GM18511 (cell line): ENCODE measurements at regions not wholly inside any gene's neighbourhood (a gene's known extent, or its start where the extent isn't known, plus 50 kb on each side); places are given as distances from the start of the nearest gene placed in this dataset.

ENCODE experiments used
- ATAC-seq: cut with Tn5 transposase; IDR thresholded peaks from one replicate; pipeline ENCODE4 v1.9.1; 2021; ENCODE audit warnings: mild to moderate bottlenecking, moderate library complexity; ENCODE audit not compliant: unreplicated experiment

- ATAC-seq: no peak
These were observed 469.0 kb upstream of the POU3F3 start for GRCh38 chr2:104384961-104385360.

- no peak for ATAC-seq
These were observed 468.2 kb upstream of the POU3F3 start for GRCh38 chr2:104385743-104386142.

- no peak for ATAC-seq
These were observed 465.6 kb upstream of the POU3F3 start for GRCh38 chr2:104388296-104388695.

GRCh38 chr2:104402825-104403224, 451.1 kb upstream of the POU3F3 start:
- no peak for ATAC-seq

GRCh38 chr2:104404526-104404925, 449.4 kb upstream of the POU3F3 start:
- no peak for ATAC-seq

DNA sequence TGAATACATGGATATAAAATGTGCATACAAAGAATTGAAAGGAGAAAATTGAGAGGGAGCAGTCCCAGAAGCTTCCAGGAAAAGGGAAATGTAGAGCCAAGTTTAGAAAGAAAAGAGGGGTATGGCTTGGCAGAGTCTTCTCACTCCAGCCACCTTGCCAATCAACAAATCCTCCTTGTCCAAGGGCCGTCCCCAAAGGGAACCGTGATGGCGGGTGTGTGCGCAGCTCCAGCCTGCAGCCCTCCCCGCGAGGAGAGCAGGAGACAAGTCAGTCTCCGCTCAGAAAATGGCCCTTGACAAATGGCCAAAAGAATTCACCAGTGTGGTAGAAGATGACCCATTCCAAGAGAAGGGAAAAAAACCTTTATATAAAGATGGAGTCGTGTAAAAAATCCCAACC, 448.3 kb upstream of the POU3F3 start:
- no peak for ATAC-seq

DNA sequence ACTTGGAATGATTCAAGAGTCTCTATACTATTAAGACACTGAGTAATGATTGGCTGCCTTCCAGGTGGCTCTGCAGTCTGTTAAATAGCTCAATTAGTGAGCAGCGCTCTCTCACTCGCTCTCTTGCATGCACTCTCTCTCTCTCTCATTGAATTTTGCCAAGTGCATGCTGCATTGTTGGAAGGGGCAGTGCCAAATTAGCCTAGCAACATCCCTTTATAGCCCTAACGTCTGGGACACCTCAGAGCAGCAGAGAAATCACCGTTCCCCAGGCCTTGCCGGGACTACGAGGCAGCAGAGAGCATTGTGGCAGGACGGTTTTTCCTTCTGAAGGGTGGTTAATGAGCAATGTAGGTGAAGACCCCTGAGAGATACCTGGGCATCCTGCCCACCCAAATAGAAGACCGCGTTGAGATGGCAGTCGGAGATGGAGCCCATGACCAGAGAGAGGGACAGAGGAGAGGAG, 447.6 kb upstream of the POU3F3 start:
- no peak for ATAC-seq

- no peak for ATAC-seq
These were observed 446.3 kb upstream of the POU3F3 start for GRCh38 chr2:104407641-104408040.

GRCh38 chr2:104408266-104408665, 445.6 kb upstream of the POU3F3 start:
- ATAC-seq: no peak

GRCh38 chr2:104410136-104410535, 443.8 kb upstream of the POU3F3 start:
- no peak for ATAC-seq

DNA sequence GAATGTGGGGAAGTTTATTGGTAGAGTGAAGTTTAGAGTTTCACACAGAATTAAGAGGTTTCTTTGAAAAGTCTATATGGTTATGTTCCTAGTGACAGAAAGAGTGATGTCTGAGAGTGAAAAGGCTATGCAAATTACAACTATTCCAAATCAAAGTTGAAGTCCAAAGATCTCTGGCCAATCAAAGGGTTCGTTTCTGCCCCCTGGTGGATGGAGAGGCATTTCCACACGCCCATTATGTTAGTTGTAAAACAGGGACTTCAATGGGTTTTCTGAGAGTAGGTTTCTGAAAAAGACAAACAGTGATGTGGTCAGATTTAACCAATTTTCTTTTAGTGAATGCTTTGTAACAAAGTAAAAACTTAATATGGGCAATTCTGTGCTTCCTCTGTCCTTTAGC, 441.5 kb upstream of the POU3F3 start:
- ATAC-seq: peak; percentile 75

DNA sequence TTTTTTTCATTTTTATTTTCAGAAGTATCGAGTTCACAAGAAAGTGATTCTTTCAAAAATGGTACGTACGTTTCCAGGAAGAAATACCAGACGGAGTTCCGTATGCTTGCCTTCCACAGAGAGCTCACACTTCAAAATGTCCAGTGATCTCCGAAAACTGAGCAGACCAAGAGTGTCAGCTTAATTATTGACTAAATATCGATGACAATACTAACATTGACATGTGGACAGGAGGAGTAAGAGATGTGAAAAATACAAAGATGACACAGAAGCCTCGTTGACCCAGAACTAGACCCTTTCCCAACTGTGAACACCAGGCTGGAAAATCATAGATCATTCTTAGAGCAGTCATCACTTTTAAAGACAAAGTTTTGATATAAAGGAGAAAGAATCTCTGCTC, 440.0 kb upstream of the POU3F3 start:
- no peak for ATAC-seq

DNA sequence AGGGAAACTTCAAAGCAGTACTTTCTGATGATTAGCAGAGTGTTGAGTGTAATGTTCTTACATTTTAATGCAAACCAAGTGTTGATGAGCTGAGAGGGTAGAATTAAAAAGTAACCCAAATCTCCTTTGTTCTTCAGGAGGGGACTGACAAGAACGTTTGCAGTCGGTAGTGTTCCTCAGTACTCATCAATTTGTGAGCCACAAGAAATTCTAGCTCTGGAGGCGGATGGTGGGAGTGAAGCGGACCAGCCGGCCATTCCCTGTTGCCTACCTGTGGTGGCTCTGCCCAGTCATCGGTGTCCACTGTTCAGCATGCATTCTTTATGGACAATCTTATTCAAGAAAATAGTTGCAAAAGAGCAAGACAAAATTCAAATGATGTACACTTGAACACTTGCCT, 438.6 kb upstream of the POU3F3 start:
- no peak for ATAC-seq

GRCh38 chr2:104416339-104417000, 437.4 kb upstream of the POU3F3 start:
- ATAC-seq: no peak

DNA sequence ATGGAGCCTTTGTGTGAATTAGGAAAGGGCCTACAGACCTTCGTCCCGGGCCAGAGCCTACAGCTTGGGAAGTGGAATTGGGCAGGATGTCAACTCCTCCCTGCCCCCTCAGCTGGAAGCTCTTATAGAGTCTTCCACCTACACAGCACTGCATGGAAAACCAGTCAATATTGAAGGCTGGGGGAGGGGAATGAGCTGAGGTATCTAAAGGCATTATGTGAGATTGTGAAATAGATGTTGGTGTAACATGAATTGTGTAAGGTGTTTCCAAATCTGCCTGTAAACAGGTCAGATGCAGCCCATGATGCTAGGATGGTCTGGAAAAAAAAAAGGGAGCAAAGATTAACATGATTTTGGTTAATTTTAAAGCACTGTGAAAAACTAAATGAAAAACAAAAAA, 433.5 kb upstream of the POU3F3 start:
- ATAC-seq: no peak

DNA sequence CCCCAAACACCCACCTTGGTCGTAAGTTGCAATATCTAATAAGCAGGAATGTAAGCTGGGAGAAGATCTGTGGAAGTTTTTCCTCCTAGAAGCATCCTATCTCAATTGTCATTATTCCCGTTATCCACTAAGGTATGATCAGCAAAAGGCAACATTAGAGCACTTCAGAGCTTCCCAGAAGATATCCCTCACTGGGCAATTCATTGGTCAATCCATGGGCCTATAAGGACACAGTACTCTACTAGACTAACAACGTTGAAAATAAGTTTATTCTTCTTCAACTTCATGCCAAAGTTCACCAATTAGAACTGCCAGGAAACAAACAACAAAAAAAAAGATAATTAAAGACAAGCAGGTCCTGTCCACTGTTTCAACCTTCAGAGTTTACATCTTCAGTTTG, 433.0 kb upstream of the POU3F3 start:
- no peak for ATAC-seq

DNA sequence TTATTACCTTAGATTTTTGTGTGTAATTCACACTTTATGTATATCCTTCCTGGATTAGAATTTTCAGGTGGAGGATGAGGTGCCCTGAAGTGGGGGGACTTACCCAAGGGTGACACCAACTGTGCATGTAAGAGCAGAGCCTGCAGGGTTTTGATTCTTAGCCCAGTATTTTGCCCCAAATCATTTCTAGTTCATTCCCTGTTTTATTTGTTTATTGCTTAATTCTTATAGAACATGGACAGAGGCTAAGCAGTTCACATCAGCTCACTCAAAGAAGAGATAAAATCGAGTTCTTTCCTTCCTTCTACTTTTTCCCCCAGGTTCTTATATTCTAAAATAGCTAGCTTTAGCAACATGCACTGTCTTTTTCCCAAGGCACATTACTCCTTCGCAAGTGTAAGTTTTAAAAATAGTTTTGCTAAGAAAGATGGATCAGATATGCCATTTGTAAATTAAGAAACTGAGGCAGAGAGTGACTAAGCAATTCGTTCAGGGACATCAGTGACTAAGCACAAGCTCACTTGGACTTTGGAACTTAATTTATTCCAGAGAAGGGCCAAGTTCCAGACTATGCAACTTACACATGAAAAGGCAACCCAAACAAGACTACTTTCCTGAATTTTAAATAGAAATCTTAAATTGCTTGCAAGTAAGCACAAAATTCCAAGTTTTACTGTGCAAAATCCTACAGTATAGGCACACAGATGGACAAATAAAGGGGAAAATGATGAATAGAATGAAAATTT, 427.9 kb upstream of the POU3F3 start:
- no peak for ATAC-seq

- no peak for ATAC-seq
These were observed 425.8 kb upstream of the POU3F3 start for GRCh38 chr2:104428155-104428554.

DNA sequence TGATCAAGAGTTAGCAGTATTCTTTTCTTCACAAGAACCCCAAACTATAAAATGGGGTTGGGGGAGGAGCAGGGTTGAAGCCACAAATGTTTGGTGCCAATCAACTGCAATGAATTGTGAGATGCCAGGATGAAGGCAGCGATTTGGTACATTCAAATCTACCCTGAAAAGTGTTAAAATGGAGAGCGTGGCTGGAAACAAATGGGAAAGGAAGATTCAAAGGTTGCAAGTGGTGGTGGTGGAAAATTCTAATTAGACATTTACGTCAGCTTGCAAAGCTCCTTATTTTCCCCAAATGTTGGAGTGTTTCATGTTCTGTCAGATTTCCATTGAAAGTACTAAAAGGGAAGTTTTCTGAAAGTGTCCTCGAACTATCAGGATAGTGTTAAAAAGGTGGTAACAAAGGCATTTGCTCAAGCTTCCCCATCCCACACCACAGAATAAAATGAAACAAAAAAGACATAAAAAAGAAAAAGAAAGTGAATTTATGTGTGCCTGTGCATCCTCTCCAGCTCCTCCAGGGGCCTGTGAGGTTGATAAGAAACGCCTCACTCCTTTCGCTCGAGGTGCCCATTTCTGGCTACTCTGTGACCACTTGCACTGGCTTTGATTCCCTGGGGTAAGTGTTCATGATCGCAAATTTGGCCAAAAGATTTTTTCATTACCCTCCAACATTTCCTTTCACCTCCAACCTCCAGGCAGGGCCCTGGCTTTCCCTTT, 424.1 kb upstream of the POU3F3 start:
- no peak for ATAC-seq

DNA sequence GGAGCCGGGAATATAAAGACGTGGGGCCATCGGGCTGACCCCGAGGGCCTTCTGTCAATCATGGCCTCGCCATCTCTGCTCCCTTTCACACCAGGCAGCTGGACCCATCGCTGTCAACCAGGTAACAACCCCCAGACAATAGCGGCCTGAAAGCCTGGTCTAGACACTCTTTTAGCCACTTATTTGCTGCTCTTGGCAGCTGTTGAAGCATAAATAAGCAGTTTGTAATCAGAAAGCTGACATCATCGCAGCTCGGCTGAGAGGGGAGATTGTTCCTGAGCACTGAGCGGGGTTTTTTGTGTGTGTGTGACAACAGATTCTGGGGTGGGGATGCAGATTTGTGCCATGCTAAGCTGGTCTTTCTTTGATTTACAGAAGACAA, 423.6 kb upstream of the POU3F3 start:
- ATAC-seq: no peak

DNA sequence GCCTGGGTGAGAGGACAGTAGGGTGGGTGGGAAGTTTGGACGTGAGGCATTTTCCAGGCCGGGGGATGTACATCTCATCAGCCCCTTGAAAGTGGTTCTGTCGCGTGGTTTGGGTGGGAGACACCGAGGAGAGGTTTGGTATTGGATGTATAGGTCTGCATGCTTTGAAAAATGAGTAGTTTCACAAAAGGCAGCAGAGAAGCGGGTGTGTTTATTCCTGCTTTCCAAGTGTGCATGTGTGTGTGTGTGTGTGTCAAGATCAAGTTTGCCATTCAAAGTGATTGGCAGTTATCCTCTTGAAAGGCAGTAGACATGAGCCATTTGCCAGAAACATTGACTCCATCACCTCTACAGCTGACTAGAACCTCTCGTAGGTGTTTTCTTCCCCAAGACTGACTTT, 423.1 kb upstream of the POU3F3 start:
- no peak for ATAC-seq

DNA sequence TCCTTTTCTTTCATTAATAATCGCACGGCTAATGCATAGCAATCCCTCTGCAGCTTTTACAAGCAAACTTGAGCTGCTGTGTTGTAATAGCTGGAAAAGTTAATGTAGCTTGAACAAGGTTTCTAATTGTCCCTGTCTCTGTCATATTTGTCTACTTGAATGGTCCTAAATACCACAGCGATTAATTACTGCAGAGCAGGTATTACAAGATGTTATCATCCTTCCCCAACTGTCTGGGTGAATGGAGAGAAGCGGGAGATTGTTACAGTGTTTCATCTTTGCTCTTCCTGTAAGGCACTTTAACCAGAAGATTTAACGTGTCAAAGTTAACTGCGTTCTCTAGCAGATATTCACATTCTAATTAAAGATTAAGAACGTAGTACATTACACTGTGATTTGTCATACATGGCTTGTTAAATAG, 422.2 kb upstream of the POU3F3 start:
- ATAC-seq: no peak
